ENCODE measurements at regions not wholly inside any gene's neighbourhood (a gene's known extent, or its start where the extent isn't known, plus 50 kb on each side); places are given as distances from the start of the nearest gene placed in this dataset.

- TF ChIP-seq CTCF (IDR thresholded peaks at IDR 0.05) (no peak), HDAC2 (IDR thresholded peaks at IDR 0.05) (no peak), FOSL2 (IDR thresholded peaks at IDR 0.05) (no peak), FOSL2 (CRISPR knock-in tag; IDR thresholded peaks at IDR 0.05) (no peak), MAX (IDR thresholded peaks at IDR 0.05) (no peak), JUN (IDR thresholded peaks at IDR 0.05) (no peak), TP53 (CRISPR knock-in tag; IDR thresholded peaks at IDR 0.05) (no peak), ELK1 (IDR thresholded peaks at IDR 0.05; ENCODE audit: low read depth, low read length) (no peak), RCOR1 (IDR thresholded peaks at IDR 0.05; ENCODE audit: low read depth, low read length) (no peak), POLR2A (IDR thresholded peaks at IDR 0.05; ENCODE audit: low read length) (no peak), CEBPB (IDR thresholded peaks at IDR 0.05) (no peak), EHMT2 (IDR thresholded peaks at IDR 0.05; ENCODE audit: low read depth) (no peak), NR3C1 (IDR thresholded peaks at IDR 0.05) (no peak), RFX5 (IDR thresholded peaks at IDR 0.05) (no peak), RAD21 (conservative IDR thresholded peaks at IDR 0.05 in 1 of 2, IDR thresholded peaks at IDR 0.05 in 1 of 2) (no peak)
Measured at GRCh38 chr3:161161603-161162002, 56.5 kb upstream of the B3GALNT1 start.

Measured in A549 (cell line).